Keratinocyte (primary cell): ENCODE measurements at regions not wholly inside any gene's neighbourhood (a gene's known extent, or its start where the extent isn't known, plus 50 kb on each side); places are given as distances from the start of the nearest gene placed in this dataset.

Experiments
- EZH2 ChIP-seq: IDR thresholded peaks from one replicate; pipeline ENCODE4 v1.6.1; 2012; ENCODE audit warnings: inconsistent platforms, mild to moderate bottlenecking, low read length, moderate library complexity
- TF ChIP-seq, protein P1 (sequence below), 3 experiments: IDR thresholded peaks in 1 of 3; conservative IDR thresholded peaks in 1 of 3; optimal IDR thresholded peaks in 1 of 3; 2 replicates in 2 of 3; 3 replicates in 1 of 3; pipeline versions ENCODE3 to v1.5.1; 2011; ENCODE audit warnings: low read length in 3 of 3, mild to moderate bottlenecking in 3 of 3, moderate library complexity in 2 of 3, control low read depth in 1 of 3, inconsistent platforms in 1 of 3; ENCODE audit not compliant: insufficient read depth in 2 of 3; ENCODE audit errors: extremely low read depth in 1 of 3

DNA sequence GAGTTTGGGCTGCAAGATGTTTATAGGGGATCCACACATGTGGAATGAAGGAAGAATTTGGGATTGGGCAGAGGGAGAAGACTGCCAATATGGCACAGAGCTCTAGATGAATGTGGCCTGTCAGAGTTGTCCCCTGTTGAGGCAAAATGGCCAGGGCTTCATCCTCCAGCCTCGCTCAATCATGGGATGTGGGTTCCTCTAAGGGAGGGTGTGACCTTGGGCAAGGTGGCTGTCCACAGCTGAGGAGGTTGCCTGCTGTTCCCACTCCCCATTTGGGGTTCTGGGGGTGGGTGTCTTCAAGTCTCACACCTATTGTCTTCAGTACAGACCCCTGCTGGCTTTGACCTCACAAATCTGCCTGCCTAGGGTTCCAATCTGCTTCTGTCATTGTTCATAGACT is 121.6 kb upstream of the FAM204A start:
- TF ChIP-seq EZH2 = no peak
- TF ChIP-seq, protein P1, sequence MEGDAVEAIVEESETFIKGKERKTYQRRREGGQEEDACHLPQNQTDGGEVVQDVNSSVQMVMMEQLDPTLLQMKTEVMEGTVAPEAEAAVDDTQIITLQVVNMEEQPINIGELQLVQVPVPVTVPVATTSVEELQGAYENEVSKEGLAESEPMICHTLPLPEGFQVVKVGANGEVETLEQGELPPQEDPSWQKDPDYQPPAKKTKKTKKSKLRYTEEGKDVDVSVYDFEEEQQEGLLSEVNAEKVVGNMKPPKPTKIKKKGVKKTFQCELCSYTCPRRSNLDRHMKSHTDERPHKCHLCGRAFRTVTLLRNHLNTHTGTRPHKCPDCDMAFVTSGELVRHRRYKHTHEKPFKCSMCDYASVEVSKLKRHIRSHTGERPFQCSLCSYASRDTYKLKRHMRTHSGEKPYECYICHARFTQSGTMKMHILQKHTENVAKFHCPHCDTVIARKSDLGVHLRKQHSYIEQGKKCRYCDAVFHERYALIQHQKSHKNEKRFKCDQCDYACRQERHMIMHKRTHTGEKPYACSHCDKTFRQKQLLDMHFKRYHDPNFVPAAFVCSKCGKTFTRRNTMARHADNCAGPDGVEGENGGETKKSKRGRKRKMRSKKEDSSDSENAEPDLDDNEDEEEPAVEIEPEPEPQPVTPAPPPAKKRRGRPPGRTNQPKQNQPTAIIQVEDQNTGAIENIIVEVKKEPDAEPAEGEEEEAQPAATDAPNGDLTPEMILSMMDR (optimal IDR thresholded peaks at IDR 0.05 in 1 of 3, IDR thresholded peaks at IDR 0.05 in 1 of 3, conservative IDR thresholded peaks at IDR 0.05 in 1 of 3; ENCODE audit: extremely low read depth in 1 of 3, insufficient read depth in 2 of 3, low read length in 3 of 3) = no peak
